GM18499 (cell line): ENCODE measurements at regions not wholly inside any gene's neighbourhood (a gene's known extent, or its start where the extent isn't known, plus 50 kb on each side); places are given as distances from the start of the nearest gene placed in this dataset.

Experiments
- ATAC-seq: cut with Tn5 transposase; IDR thresholded peaks from one replicate; pipeline ENCODE4 v1.9.1; 2021; ENCODE audit warnings: moderate number of reproducible peaks; ENCODE audit not compliant: insufficient read depth, unreplicated experiment

GRCh38 chr9:81293651-81294050, 395.7 kb downstream of the TLE1 start:
- no peak for ATAC-seq

GRCh38 chr9:81292056-81292805, 397.1 kb downstream of the TLE1 start:
- ATAC-seq, result no peak

GRCh38 chr9:81289622-81290021, 399.7 kb downstream of the TLE1 start:
- no peak for ATAC-seq

DNA sequence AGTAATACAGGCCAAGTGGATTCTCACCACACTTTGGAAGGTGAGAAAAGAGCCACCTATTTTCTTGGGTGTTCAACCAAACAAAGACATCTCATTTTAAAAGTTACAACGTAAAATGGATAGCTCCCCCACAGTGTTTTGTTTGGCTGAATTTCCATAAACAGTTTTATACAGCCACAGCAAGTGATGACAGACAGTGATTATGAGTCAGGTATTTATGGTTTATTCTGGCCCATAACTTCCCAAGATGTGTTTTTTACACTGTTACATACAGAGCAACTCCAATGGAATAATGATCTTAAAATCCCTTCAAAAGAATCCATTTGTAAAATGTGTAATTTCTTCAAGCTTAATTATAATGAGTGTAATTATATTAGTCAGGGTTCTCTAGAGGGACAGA, 421.3 kb downstream of the TLE1 start:
- ATAC-seq, result no peak

DNA sequence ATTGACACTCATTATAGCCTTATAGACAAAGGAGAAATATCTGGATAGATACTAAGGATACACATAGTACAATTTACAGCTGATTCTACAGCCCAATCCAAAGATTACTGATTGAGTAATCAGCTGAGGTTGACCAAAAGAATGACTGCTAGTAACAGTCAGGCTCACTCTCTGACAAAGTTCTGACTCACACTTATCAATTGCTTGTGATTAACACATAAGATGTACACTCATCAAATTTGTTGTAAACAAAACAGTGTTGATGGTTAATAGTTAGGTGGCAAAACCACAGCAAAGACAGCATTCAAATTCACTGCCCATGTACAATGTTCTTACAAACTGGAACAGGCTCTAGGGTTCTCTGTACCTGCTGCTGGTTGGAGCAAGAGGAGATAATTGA, 422.7 kb downstream of the TLE1 start:
- ATAC-seq, result no peak

DNA sequence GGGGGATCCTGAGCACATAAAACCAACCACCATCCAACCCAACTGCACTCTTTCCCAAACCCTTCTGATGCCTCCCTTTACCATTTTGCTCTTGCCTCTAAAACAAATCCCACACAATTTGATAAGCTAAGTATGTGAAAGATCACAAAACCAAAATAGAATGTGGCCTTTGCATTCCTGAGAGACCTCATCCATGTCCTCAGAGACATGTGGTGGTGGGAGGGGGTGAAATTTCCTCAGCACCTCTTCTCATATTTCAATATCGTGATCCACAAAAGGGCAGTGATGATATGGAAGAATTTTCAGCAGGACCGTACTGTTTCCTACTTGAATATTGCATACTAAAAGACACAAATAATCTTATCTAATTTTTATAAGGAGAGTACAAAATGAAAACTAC, 423.3 kb downstream of the TLE1 start:
- ATAC-seq, result no peak

GRCh38 chr9:81264516-81264915, 424.8 kb downstream of the TLE1 start:
- ATAC-seq, result no peak

- ATAC-seq, result no peak
Observed at GRCh38 chr9:81259896-81260295, 429.5 kb downstream of the TLE1 start.

GRCh38 chr9:81256368-81256767, 433.0 kb downstream of the TLE1 start:
- no peak for ATAC-seq

GRCh38 chr9:81250606-81251005, 438.7 kb downstream of the TLE1 start:
- ATAC-seq, result no peak

- ATAC-seq, result no peak
Observed at GRCh38 chr9:81250041-81250440, 439.3 kb downstream of the TLE1 start.

GRCh38 chr9:81245254-81245956, 443.9 kb downstream of the TLE1 start:
- ATAC-seq, result no peak

DNA sequence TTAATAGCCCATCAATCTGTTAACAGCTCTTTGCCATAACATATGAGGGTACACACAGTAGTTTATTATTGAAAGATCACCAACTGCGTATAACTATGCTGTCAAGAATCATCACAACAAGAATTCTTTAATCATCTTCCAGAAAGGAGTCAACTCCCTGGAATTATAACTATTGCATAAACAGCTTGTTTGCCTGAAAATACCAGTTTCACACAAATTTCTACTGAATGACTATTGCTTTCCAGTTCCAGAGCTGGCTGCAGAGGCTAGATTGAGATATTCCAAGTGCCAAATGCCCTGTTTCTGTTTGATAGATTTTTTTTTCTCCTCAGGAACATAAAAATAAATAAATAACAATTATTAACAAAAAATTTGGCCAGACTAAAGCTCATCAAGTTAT, 444.7 kb downstream of the TLE1 start:
- ATAC-seq, result no peak

GRCh38 chr9:81242866-81243265, 446.5 kb downstream of the TLE1 start:
- no peak for ATAC-seq

DNA sequence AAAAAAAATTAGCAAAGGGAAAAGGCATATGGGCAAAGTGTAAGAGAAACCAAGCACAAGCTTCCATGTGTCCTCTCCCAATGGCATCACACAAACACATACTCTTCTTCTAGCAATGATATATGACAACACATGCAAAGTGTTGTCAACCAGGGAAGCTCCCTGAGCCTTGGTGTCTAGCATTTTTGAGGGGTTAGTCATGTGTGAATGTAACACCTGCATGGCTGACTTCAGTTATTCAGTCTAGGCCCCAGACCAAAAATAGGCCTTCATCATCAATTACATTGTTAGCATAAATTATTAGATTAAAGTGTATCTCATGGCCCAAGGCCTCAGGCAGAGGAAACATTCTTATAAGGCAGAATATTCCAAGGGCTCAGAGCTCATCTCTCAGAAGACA, 450.0 kb downstream of the TLE1 start:
- ATAC-seq, result no peak

- no peak for ATAC-seq
Observed at GRCh38 chr9:81237565-81238231, 451.6 kb downstream of the TLE1 start.

DNA sequence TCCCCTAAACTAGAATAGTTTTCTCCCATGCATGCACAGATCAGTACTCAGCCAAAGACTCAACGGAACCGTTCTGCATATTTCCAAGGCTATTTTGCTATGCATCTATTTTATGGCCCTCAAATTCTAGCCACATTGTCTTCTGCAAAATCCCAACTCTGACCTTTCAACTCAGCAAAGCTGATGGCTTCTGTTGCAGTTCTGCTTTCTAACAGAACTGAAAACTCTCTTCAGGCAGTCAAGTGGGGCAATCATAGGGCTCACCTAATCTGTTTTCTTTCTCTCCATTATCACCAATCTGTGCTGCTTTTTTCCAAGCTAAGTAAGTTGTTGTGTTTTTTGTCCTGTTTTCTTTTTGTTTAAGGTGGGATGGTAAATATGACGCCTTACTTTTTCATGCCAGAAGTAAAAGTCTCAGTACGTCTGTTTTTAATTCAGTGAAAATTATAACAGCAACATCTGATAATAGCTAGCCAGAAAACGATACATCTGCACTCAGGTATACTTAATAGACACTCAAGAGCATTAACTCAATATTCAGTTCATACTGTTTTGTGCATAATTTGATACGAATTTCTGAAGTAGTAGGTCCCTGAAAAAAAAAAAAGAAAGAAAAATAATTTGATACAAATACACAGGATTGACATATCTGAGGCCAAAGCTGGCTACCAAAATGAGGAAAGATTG, 454.3 kb downstream of the TLE1 start:
- no peak for ATAC-seq

- ATAC-seq, result no peak
Observed at GRCh38 chr9:81231011-81231410, 458.3 kb downstream of the TLE1 start.

GRCh38 chr9:81227507-81228245, 461.7 kb downstream of the TLE1 start:
- no peak for ATAC-seq

- no peak for ATAC-seq
Observed at GRCh38 chr9:81225596-81225995, 463.8 kb downstream of the TLE1 start.
